HG03460 (cell line): ENCODE measurements at regions not wholly inside any gene's neighbourhood (a gene's known extent, or its start where the extent isn't known, plus 50 kb on each side); places are given as distances from the start of the nearest gene placed in this dataset.
"Not testable (repeated sequence)": the region's sequence is repeated elsewhere in the genome, so short reads cannot be mapped to it uniquely, and the experiment has no call there.

Experiments used
- ATAC-seq: cut with Tn5 transposase; IDR thresholded peaks from one replicate; pipeline ENCODE4 v1.9.1; 2021; ENCODE audit not compliant: unreplicated experiment

DNA sequence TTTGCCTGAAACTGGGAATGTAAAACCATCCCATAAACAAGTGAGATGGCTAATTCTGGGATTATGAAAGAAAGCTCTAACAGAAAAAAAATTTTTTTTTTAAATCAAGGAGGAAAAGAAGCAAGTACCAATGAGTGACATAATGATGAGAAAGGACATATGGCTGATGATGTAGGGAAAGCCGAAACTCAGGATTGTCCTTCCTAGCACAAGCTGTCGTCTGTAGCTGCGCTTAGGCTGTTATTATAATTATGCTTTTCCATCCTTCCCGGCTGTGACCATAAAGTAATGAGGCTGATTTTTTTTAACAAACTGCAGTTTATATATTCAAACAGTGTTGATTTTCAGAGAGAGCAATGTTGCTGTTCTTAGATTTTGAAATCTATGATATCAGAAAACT lies 209.8 kb upstream of the NOCT start:
- ATAC-seq: no peak

DNA sequence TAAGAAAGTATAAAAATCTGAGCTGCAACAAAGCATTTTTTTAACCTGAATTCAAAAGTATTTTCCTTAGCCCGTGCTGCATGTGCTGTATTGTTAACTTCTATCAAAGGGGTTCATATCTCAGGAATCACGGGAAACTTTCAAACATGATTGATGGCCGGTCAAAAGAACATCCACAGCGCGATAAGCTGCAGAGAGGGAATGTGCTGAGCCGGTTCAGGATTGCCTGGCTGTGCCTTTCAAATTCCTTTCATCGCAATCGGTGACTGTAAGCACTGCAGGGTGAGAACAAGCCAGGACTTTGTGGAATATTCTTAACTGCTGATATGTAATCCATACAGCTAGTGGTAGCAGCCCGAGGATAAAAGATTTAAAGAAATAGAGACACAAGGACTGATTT lies 210.9 kb upstream of the NOCT start:
- no peak for ATAC-seq

DNA sequence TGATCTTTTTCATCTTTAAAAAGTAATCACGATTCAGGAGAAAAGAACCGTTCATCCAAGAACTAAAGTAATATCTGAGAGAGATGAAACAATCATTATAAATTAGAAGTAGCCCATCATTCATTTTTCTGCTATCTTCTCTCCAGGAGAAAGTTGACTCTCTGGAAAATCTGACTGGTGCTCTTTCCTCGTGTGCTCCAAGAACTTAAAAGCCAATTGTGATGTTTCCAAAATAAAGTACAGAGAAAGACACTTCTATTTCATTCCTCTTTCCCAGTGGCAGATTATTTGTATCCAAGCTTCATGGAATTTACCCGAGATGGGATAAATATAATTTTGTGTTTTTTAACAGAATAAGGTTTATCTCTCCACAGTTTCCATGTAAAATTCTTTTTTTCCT lies 212.5 kb upstream of the NOCT start:
- ATAC-seq: no peak

DNA sequence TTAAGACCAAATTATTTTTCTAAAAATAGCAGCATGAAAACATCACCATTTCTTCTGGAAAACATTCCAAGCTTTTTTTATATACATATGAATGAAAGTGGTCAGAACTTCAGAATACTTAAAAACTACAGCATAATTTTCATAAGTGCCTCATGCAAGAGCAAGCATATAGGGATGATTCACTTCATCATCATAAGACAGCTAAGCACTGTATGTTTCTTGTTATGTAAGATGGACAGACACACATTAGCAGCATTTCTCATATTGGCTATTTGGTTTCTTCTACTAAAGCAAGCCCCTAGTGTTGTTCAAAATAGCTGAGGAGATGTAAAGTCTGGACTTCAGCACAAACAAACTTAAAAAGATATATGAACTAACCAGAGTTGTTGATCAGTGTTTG lies 213.1 kb upstream of the NOCT start:
- ATAC-seq: no peak

DNA sequence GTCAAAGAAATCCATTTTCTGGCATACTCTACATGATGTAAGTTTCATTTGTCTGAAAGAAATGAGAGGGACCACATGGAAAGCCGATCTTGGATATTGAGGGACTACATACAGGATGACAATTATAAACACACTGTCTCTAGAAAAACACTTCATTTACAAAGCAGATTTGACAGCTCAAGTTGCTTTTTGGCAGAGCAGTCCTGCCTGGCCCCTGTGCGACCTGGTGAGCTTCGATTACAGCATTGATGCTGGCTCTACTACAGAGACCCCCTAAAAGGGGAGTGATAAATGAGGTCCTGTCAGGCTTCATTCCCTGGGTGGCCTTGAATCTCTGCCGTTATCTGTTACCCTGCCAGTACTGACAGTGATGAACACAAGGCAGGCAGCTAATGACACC lies 215.2 kb upstream of the NOCT start:
- ATAC-seq: no peak

DNA sequence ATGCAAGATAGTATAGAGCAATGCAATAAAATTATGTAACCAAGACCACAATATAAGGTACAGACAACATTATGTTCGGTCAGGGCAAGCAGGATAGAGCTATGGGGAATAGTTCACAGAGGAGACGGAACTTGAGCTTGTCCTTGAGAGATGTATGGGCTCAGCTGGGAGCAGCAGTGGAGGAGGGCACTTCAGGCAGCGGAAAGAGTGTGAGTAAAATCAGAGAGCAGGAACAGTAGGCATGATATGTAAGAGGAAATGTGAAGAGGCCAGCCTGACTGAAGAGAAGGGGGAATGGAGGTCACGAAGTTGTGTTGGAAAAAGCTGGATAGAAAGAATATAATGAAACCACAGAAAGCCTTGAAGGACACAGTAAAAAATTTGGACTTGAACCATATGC lies 217.2 kb upstream of the NOCT start:
- no peak for ATAC-seq

DNA sequence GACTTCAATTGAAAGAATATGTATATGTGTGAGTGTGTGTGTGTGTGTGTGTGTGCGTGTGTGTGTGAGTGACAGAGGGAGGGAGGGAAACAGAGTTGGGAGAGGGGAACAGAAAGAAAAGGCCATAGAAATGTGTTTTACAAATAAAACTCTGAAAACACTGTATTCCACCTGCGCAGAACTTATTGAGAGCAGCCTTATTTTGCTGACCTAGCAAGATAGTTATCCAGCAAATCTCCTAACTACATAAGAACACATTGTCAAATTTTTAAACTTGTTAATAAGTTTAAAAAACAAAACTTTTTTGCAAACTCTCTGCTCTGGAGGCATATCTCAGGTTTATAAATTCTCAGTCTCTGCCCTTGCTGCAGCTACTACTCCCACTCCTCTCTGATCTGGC lies 217.9 kb upstream of the NOCT start:
- ATAC-seq: no peak

DNA sequence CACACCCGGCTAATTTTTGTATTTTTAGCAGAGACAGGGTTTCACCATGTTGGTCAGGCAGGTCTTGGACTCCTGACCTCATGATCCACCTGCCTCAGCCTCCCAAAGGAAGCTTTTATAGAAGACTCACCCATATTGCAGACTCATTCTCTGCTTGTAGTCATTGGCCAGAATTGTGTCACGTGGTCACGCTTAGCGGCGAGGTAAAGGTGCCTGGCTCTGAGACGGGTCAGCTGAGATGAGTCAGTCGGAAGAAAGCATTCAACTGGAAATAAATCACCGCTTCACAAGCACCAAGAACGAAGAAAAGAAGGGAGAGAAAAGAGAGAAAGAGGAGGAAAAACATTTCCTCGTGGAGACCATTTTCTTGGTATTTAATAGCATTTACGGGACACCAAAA lies 218.8 kb upstream of the NOCT start:
- ATAC-seq: no peak

DNA sequence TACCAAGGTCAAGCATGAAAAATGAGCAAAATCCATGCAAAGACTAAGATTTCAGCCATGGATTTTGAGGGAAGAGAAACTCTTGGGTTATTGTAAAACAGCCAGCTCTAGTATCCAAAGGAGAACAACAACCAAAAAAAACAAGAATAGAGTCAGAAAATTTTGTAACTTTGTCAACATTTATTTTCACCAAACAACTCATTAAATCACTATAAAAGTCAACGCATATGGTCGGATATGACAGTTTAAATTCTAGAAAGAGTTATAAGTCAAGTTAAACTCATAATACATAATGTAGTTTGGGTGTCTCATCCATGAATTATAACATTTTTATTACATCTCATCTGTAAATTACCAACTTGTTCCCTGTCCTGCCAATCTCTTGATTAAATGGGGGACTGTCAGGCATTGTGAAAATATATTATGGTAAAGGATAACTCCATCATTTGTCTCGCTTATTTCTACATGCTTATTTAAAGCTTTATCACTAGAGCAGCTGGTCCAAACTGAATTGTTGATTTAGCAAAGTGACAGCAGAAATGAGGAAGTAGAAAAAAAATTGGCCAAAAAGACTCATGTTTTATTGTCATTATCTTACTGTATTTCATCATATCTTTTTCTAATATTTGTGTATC lies 224.8 kb upstream of the NOCT start:
- no peak for ATAC-seq

DNA sequence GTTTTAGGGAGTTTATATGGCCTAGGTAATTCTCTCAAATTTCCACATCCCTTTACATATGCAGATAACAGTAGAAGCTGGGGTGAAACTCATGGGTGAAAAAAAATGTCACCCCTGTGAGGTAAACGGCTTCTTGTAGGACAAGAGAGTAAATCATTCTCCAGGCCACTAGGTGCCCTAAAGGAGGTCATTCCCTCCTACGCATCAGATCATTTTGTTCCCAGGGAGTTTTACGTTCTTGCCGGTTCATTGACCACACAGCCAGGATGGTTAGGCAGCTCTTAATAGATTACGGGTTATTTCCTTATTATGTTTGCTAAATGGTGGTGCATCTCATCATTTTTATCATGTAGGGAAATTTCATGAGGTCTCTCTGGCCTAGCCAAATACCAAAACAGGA lies 225.8 kb upstream of the NOCT start:
- ATAC-seq: no peak

DNA sequence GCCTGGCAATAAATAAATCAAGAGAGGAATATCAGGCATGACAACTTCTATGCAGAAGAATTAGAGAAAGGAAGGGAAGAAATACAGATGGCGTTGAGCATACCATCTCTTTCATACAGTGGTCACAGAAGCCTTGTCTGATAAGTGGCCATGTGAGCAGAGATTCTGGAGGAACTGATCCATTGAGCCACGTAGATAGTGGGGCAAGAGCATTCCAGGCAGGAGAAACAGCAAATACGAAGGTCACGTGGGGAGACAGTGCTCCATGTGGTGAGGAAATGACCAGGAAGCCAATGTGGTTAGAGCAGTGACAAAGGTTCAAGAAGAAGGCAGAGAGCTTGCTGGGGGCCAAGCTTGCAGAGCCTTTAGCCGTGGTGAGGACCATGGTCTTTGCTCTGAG lies 226.7 kb upstream of the NOCT start:
- ATAC-seq: no peak

DNA sequence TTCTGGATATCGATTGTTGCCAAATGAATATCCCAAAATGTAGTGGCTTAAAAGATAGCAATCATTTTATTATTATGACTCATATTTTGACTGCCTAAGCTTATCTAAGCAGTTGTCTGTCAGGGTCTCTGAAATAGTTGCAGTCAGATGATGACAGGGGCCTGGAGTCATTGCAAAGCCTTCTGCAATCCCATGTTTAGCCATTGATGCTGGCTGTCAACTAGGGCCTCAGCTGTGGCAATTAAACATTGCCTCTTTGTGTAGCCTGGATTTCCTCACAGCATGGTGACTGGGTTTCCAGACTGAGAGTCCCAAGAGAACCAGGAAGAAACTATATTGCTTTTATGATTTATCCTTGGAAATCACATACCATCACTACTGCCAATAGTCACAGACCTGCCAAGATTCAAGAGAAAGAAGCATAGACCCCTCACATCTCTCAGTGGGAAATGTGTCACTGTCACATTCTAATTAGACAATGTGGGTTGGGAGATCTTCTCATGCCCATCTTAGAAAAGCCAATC lies 227.3 kb upstream of the NOCT start:
- no peak for ATAC-seq

DNA sequence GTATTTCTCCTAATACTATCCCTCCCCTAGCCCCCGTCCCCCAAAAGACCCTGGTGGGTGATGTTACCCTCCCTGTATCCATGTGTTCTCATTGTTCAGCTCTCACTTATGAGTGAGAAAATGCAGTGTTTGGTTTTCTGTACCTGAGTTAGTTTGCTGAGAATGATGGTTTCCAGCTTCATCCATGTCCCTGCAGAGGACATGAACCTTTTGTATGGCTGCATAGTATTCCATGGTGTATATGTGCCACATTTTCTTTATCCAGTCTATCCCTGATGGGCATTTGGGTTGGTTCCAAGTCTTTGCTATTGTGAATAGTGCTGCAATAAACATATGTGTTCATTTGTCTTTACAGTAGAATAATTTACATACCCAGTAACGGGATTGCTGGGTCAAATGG lies 235.8 kb upstream of the NOCT start:
- ATAC-seq: not testable (repeated sequence)

DNA sequence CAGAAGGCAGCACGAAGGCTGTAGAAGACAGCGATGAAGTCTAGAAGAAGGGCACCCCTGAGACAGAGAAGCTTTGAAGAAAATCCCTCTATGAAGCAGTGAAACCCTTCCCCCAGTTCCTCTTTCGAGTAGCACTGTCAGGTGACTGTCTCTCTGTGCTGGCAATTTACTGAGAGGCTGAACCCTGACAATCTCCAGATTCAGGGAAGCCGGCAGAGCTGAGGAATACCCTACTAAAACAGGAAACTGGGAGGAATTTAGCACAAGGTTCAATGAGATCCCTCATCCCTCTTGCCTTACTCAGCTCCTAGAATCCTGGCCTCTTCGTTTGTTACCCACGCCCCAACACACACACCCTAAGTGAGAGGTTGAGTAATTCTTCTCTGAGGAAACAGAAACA lies 239.7 kb upstream of the NOCT start:
- peak; percentile 73 for ATAC-seq

DNA sequence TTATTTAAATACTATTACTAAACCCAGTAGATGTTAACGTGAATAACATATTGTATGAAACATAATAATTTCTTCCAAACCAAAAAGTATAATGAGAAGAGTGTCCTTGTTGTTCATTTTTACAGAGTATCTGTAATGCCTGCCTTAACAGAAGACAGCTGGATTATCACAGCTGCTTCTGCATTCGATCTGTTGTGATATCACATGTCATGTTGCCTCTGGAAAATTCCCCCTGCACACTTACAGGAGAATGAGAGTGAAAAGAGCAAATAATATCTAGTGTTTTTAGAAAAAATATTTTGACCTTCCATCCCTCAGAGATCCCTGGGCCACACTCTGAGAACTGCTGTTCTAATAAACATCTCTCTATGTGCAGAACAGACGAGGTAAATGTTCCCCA lies 240.1 kb upstream of the NOCT start:
- no peak for ATAC-seq

DNA sequence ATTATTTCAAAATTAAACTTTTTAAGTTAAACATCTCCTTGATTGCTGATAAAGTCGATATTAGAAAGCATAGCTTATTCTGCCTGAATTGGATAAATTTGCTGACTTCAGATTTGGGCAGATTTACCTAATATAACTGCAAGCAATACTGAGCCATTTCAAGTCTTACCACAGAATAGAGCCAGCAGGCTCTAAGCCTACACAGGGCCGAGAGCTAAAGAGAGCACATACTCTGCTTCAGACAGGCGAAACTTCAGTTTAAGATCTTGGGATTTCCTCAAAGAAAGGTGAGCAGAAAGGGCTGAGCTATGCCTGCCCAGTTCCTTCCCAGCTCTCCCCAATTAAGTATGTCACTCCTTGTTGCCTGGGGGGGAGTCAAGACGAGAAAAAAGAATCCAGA lies 240.6 kb upstream of the NOCT start:
- no peak for ATAC-seq

DNA sequence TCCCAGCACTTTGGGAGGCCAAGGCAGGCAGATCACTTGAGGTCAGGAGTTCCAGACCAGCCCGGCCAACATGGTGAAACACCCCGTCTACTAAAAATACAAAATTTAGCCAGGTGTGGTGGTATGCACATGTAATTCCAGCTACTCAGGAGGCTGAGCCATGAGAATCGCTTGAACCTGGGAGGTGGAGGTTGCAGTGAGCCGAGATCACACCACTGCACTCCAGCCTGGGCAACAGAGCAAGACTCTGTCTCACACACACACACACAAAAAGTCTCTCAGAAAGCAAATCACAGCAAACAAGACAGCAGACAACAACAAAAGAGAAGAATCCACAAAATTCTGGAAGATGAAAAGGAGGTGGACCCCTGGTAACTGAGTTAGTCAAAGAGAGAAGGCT lies 241.5 kb upstream of the NOCT start:
- not testable (repeated sequence) for ATAC-seq

DNA sequence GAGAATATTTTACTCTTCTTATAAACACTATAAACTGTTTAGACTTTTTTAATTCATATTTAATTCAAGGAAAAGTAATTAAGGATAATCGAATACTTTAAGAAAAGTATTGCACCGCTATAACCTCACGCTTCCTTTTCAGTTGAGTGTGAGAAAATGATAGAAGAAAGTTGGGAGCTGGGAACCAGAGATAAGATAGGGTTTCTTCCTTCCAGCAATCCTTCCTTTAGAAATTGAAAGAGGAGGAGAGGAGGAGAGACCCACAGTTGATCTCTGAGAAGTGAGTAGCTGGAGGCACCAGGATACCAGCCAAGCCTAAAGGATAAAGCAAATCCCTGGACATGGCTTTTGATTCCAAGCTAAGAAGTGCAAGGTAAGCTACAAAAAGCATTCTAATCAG lies 242.3 kb upstream of the NOCT start:
- no peak for ATAC-seq

DNA sequence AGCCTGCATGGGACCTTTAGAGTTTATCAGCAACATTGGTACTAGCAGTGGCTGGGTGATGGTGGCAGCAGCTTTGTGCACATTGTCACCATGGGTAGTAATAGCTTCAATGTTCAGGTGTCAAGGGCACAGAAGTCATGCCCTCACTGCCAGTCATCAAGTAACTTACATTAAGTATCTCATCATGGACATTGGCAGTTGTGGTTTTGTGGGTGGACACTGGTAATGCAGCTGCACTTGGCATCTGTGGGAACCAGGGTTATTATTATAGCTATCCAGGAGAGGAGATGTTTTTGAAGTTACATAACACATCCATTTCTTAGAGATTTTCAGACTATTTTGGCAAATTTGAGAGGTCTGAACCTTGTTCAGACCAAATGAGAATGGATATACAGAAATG lies 243.2 kb upstream of the NOCT start:
- no peak for ATAC-seq

DNA sequence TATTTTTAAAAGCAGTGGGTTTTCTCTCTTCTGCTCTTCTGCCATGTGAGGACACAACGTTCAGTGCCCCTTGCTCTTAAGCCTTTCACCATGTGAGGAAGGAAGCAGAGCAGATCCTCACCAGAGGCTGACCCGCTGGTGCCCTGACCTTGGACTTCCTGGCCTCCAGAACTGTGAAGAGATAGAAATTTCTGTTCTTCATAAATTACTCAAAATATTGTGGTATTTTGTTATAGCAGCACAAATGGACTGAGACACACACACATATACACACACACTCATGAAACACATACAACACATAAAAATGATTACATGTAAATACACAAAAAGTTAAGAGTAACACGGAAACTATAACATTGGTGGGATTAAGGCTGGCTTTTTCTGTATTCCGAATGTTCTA lies 244.8 kb upstream of the NOCT start:
- ATAC-seq: no peak

DNA sequence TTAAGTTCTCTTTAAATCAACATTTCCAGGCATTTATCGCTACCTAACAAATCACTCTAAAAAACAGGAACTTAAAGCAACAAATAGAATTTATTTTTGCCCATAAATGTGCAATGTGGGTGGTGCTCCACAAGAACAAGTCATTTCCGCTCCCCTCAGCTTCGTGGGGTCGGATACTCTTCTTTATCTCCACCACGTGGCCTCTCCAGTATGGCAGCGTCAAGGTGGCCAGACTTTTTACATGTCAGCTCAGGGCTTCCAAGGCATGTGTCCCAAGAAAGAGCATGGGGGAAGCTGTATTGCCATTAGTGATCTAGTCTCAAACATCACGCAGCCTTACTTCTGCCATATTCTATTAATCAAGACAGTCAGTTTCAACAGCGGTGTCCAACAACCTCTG lies 249.2 kb upstream of the NOCT start:
- ATAC-seq: no peak

DNA sequence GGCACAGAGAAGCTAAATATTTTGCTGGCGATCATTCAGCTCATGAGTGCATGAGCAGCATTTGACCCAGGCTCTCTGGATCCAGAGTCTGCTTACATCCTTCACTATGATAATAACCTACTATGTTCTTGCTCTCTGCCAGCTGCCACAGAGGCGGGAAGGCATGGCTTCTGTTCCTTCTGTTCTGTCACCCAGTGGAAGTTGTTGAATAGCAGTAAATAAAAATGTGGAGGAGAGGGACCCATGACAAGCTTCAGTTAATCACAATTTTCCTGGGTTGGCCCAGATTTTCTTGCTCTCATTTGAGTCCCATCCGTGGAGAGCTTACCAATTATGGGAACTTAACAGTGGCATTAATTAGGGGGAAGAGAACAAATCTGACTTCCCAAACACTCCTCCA lies 250.1 kb upstream of the NOCT start:
- ATAC-seq: no peak

DNA sequence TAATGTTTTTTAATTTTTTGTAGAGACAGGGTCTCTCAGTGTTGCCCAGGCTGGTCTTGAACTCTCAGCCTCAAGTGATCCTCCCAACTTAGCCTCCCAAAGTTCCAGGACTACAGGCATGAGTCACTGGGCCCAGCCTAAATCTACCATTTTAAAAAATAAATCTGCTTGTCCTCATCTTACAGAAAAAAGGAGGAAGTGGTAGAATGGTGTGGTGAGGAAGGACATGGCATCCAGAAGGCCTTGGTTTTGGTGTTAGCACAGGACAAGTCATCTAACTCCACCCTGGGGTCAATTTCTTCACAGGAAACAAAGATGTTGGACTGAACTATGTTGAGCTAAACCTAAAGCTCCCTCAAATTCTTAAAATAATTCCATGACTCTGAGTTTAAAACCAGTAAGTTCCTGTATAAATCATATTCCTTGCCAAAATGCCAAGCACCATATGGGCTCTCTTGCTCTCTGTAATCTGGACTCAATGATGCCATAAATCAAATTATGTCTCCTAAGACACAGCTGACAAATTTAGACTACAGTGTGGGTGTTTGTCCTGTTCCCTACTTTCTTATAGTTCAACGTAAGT lies 253.9 kb upstream of the NOCT start:
- no peak for ATAC-seq
